ENCODE measurements at regions not wholly inside any gene's neighbourhood (a gene's known extent, or its start where the extent isn't known, plus 50 kb on each side); places are given as distances from the start of the nearest gene placed in this dataset.

DNA sequence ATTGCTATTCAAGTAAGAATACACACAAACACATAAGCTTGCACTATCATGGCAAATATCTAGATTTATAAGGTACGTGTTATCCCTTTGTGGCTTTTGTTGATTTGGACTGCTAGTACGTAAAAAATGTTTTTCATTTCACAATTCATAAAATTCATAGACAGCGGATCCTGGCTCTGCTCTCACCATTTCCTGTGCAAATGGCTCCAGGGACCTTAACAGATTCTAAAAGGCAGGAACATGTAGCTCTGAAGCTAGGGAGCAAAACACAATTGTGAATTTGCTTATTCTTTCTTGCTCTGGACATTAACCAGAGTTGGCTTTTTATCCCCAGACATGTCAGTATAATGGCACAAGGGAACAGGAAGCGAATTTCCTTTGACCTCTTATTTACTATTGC is 1019.9 kb upstream of the WWC1 start:
- H3K4me2 ChIP-seq (ENCODE audit: low read depth, low read length) = no peak overlapping the region
- H3K9ac ChIP-seq (ENCODE audit: insufficient read depth, low read depth, low read length) = no peak overlapping the region
- no peak overlapping the region for H2AFZ ChIP-seq (ENCODE audit: low read length)
- no peaks in the 10 kb centered on the region for H3K36me3 ChIP-seq (replicated peaks in 1 of 2; ENCODE audit: control insufficient read depth in 1 of 2, insufficient read depth in 2 of 2, low read length in 2 of 2)
- no peaks in the 10 kb centered on the region for H3K9me3 ChIP-seq (ENCODE audit: low read length)
- no peaks in the 10 kb centered on the region for H4K20me1 ChIP-seq (ENCODE audit: insufficient read depth, low read length)
- BruUV-seq (replicated peaks) = no TSS peak
- intact Hi-C loops (cut with micrococcal nuclease; ENCODE audit: unreplicated experiment) (no loop called here), in situ Hi-C loops (cut with HindIII; ENCODE audit: extremely low pct_ligation_motif_present, low pct_unique_long_range_greater_than_20kb) (no loop called here)
- H3K27me3 ChIP-seq (ENCODE audit: control insufficient read depth in 1 of 2, insufficient read depth in 2 of 2, low read length in 2 of 2) = no peaks in the 10 kb centered on the region
- H3K4me3 ChIP-seq (replicated peaks in 1 of 3; ENCODE audit: insufficient read depth in 1 of 3, low read depth in 2 of 3, low read length in 3 of 3) = no peak overlapping the region
- ATAC-seq (no peak), FAIRE-seq (no peak), DNase-seq (ENCODE audit: low spot score) (no peak)
- ChIA-PET CTCF (ENCODE audit: low intra/inter-chr PET ratio, low total read pairs) (no interaction called here), POLR2A (no interaction called here)
- H3K4me1 ChIP-seq (ENCODE audit: insufficient read depth, low read length) = no peaks in the 10 kb centered on the region
- 7% methylated on average over 4 of the region's 4 CpGs for WGBS (ENCODE audit: low lambda C conversion rate)
- no peak overlapping the region for H3K27ac ChIP-seq (ENCODE audit: extremely low read length, insufficient read depth, low read length)
- no peak for TF ChIP-seq MAFF (IDR thresholded peaks at IDR 0.05; ENCODE audit: low read depth, low read length)
- no peak for TF ChIP-seq ZNF318 (CRISPR knock-in tag; IDR thresholded peaks at IDR 0.05)
- no peak for TF ChIP-seq XBP1 (CRISPR knock-in tag; IDR thresholded peaks at IDR 0.05)
- no peaks in the 10 kb centered on the region for H3K79me2 ChIP-seq (ENCODE audit: insufficient read depth, low read length)
